Mucosa of descending colon (tissue), 3 donors: ENCODE measurements at regions not wholly inside any gene's neighbourhood (a gene's known extent, or its start where the extent isn't known, plus 50 kb on each side); places are given as distances from the start of the nearest gene placed in this dataset.

Source experiments
- ATAC-seq: fragments of 200-7000 bp; cut with Tn5 transposase; one replicate; pipeline ENCODE4 v1.9.1; 2020; ENCODE audit warnings: mild to moderate bottlenecking, moderate library complexity
- DNase-seq, 3 donors: peaks; one replicate each; pipeline ENCODE4 v3.0.0-alpha.2; 2020
- H3K36me3 ChIP-seq: fragments of 200-600 bp; one replicate; pipeline ENCODE4 v1.8.0; 2021; ENCODE audit warnings: low read depth, mild to moderate bottlenecking
- H3K4me1 ChIP-seq: fragments of 200-600 bp; one replicate; pipeline ENCODE4 v1.8.0; 2021; ENCODE audit warnings: low read depth, mild to moderate bottlenecking
- H3K4me3 ChIP-seq: fragments of 200-600 bp; one replicate; pipeline ENCODE4 v1.8.0; 2021; ENCODE audit warnings: mild to moderate bottlenecking
- H3K9me3 ChIP-seq: fragments of 200-600 bp; one replicate; pipeline ENCODE4 v1.8.0; 2021; ENCODE audit warnings: mild to moderate bottlenecking
- CTCF ChIP-seq: fragments of 200-600 bp; IDR thresholded peaks from one replicate; pipeline ENCODE4 v1.8.0; 2022; ENCODE audit warnings: antibody characterized with exemption, mild to moderate bottlenecking
- intact Hi-C, 2 donors: fragments of 100-400 bp; cut with DNase I in 1 of 2; cut with micrococcal nuclease in 1 of 2; formaldehyde crosslinking; loops; one replicate each; pipeline versions ENCODE4 v1.11.0 to v1.11.1; 2022; cut with DNase I, micrococcal nuclease
- donor health status: DM: no; HTN: no; CAD: no; lungs with moderate emphysema.
- donor health status: DM: no; HTN: no; CAD: no.
- donor health status: DM: no; HTN: yes; CAD: no.

- no peak for DNase-seq
- Histone ChIP-seq H3K4me3 (no peak overlapping the region), H3K9me3 (no peaks in the 10 kb centered on the region), H3K4me1 (no peaks in the 10 kb centered on the region), H3K36me3 (no peaks in the 10 kb centered on the region)
- TF ChIP-seq CTCF: no peak
- ATAC-seq: no peak
- intact Hi-C loops: no loop called here
Observed at GRCh38 chr1:188432427-188432826, 1603.7 kb downstream of the PLA2G4A start.

- no peaks in the 10 kb centered on the region for H3K36me3 ChIP-seq
- ATAC-seq (no peak), DNase-seq (no peak)
- intact Hi-C loops: no loop called here
- no peak overlapping the region for H3K4me3 ChIP-seq
- H3K4me1 ChIP-seq: no peaks in the 10 kb centered on the region
- no peaks in the 10 kb centered on the region for H3K9me3 ChIP-seq
- TF ChIP-seq CTCF: no peak
Observed at GRCh38 chr1:188433425-188433824, 1604.7 kb downstream of the PLA2G4A start.

- no peak for ATAC-seq
- H3K4me3 ChIP-seq: no peak overlapping the region
- intact Hi-C loops: no loop called here
- H3K36me3 ChIP-seq: no peaks in the 10 kb centered on the region
- H3K9me3 ChIP-seq: no peaks in the 10 kb centered on the region
- no peaks in the 10 kb centered on the region for H3K4me1 ChIP-seq
- no peak for DNase-seq
- no peak for TF ChIP-seq CTCF
Observed at GRCh38 chr1:188444526-188444925, 1615.8 kb downstream of the PLA2G4A start.

GRCh38 chr1:188462837-188463236 lies 1634.1 kb downstream of the PLA2G4A start:
- DNase-seq: no peak

DNA sequence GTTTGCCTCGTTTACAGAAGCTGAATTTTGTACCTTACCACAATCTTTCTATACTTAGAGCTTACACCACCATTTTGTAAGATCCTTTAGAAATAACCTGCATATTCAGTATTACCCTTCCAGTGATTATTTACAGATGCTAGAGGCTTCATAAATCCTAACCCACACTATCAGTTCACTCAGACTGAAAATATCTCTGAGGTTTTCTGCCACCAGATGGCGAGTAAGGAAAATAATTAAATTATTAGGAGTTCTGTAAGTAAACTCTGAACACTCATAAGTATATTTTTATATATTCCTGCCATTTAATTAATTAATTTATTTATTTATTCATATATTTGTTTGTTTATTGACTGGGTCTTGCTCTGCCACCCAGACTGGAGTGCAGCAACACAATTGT lies 1635.2 kb downstream of the PLA2G4A start:
- Histone ChIP-seq H3K9me3 (peaks cover 3% of the 10 kb centered on the region), H3K4me3 (no peak overlapping the region), H3K4me1 (no peaks in the 10 kb centered on the region), H3K36me3 (no peaks in the 10 kb centered on the region)
- ATAC-seq: no peak
- intact Hi-C loops: no loop called here
- no peak for TF ChIP-seq CTCF
- DNase-seq: no peak

More at GRCh38 chr1:188462837-188463236, 1634.1 kb downstream of the PLA2G4A start:
- TF ChIP-seq CTCF: no peak
- no peak overlapping the region for H3K4me3 ChIP-seq
- no peaks in the 10 kb centered on the region for H3K4me1 ChIP-seq
- intact Hi-C loops: no loop called here
- no peaks in the 10 kb centered on the region for H3K36me3 ChIP-seq
- peaks cover 3% of the 10 kb centered on the region for H3K9me3 ChIP-seq
- ATAC-seq: no peak

DNA sequence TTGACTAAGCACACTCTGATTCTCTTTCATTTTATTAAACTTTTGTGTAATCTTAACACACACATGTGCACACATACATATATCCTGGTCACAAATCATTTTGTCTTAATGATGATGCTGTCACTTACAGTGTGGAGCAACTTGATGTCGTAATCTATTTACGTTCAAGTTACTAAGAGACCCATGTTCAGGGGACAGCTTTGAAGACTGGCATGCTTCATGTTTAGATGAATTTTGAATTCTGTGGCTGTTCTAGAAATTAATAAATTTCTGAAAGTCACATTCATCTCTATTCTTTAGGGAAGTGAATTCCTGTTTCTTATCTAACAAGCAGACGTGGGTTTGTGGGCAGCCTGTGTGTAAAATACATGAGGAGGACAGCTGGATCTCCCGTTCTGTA lies 1637.8 kb downstream of the PLA2G4A start:
- ATAC-seq (no peak), DNase-seq (no peak)
- no peak for TF ChIP-seq CTCF
- no peak overlapping the region for H3K4me3 ChIP-seq
- H3K4me1 ChIP-seq: no peaks in the 10 kb centered on the region
- intact Hi-C loops: no loop called here
- peaks cover 3% of the 10 kb centered on the region for H3K9me3 ChIP-seq
- H3K36me3 ChIP-seq: no peaks in the 10 kb centered on the region
